SK-N-MC (cell line): ENCODE measurements at regions not wholly inside any gene's neighbourhood (a gene's known extent, or its start where the extent isn't known, plus 50 kb on each side); places are given as distances from the start of the nearest gene placed in this dataset.

Source experiments
- DNase-seq: peaks from one replicate; pipeline ENCODE4 v3.0.0-alpha.2; 2011; ENCODE audit warnings: low read depth, low spot score
- H3K27ac ChIP-seq: fragments of 200-600 bp; sonication (generic); 2 replicates; pipeline ENCODE4 v1.5.1; 2016; ENCODE audit warnings: mixed run types
- H3K36me3 ChIP-seq: fragments of 200-600 bp; sonication (generic); 2 replicates; pipeline ENCODE4 v1.6.1; 2017; ENCODE audit warnings: antibody characterized with exemption, low read length, mixed read lengths; ENCODE audit not compliant: insufficient read depth
- H3K4me3 ChIP-seq: fragments of 200-600 bp; sonication (generic); 2 replicates; pipeline ENCODE4 v1.5.1; 2016
- H3K9ac ChIP-seq: fragments of 200-600 bp; sonication (generic); 2 replicates; pipeline ENCODE4 v1.8.0; 2017; ENCODE audit warnings: mixed run types, mixed read lengths; ENCODE audit not compliant: insufficient read length
- H3K9me3 ChIP-seq: fragments of 200-600 bp; sonication (generic); 2 replicates; pipeline ENCODE4 v1.6.1; 2017; ENCODE audit warnings: low read depth, mild to moderate bottlenecking, antibody characterized with exemption, low read length, moderate library complexity, mixed read lengths
- EZH2 ChIP-seq: fragments of 200-600 bp; sonication (generic); IDR thresholded peaks from one replicate; pipeline ENCODE4 v1.6.1; 2017; ENCODE audit warnings: antibody characterized with exemption
- FOXP2 ChIP-seq: optimal IDR thresholded peaks from 2 replicates; pipeline ENCODE3; 2011; ENCODE audit warnings: mild to moderate bottlenecking, moderate library complexity; ENCODE audit not compliant: insufficient read depth; ENCODE audit errors: extremely low read length, control extremely low read depth
- POLR2AphosphoS5 ChIP-seq: IDR thresholded peaks from 2 replicates; pipeline ENCODE4 v1.6.1; 2012; ENCODE audit warnings: mild to moderate bottlenecking, low read depth, low read length, borderline replicate concordance

DNA sequence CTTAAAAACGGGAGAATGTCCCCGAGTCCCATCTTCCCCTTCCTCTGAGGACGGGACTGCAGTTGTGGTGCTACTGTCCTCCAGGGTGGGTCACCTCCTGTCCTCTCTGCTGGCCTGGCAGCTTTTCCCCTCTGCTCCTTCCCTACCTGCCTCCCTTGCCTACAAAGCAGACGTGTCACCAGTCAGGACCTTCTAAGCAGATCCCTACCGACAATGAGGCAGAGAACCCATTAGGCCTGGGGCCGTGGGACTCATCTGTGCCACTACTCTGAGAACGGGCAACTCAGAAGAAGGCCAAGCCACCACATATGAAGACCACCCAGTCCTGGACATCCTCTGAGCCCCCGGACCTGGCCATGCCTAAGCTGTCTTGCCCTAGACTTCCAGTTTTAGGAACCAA lies 103.0 kb upstream of the TEX51 start:
- DNase-seq: no peak
- Histone ChIP-seq H3K36me3 (no peaks in the 10 kb centered on the region), H3K9me3 (no peaks in the 10 kb centered on the region), H3K4me3 (no peak overlapping the region), H3K9ac (no peak overlapping the region), H3K27ac (no peak overlapping the region)
- TF ChIP-seq FOXP2 (no peak), POLR2AphosphoS5 (no peak), EZH2 (no peak)

DNA sequence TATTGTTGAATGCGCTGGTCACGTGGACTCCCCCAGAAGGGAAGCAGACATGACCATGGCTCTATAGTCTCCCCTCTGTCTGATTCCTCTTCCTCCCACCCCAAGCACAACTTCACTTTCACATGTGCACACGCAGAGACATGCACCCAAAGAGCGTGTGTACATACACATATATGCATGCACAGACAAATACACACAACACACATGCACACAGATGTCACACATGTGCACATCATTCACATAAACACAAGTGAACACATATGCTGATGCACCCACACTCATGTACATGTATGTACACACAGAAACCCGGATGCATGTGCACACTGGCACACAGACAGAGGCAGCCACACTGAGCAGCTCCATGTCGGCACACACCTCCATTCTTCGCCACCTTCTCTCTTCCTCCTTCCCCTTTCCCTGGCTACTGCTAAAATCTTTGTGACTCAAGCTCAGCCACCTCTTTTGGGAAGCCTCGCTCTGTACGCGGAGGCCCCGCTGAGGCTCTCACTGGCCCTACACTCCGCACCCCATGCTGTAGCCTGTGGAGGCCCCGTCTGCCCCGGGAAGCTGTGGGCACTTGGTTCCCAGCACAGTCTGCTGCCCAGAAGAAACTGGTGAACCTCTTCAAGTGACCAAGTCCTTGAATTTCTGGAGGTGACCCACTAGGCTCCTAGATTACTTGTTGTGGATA lies 101.6 kb upstream of the TEX51 start:
- H3K9ac ChIP-seq: no peak overlapping the region
- no peak overlapping the region for H3K27ac ChIP-seq
- no peak for DNase-seq
- no peaks in the 10 kb centered on the region for H3K9me3 ChIP-seq
- H3K36me3 ChIP-seq: no peaks in the 10 kb centered on the region
- H3K4me3 ChIP-seq: no peak overlapping the region
- TF ChIP-seq FOXP2 (no peak), POLR2AphosphoS5 (no peak), EZH2 (no peak)

DNA sequence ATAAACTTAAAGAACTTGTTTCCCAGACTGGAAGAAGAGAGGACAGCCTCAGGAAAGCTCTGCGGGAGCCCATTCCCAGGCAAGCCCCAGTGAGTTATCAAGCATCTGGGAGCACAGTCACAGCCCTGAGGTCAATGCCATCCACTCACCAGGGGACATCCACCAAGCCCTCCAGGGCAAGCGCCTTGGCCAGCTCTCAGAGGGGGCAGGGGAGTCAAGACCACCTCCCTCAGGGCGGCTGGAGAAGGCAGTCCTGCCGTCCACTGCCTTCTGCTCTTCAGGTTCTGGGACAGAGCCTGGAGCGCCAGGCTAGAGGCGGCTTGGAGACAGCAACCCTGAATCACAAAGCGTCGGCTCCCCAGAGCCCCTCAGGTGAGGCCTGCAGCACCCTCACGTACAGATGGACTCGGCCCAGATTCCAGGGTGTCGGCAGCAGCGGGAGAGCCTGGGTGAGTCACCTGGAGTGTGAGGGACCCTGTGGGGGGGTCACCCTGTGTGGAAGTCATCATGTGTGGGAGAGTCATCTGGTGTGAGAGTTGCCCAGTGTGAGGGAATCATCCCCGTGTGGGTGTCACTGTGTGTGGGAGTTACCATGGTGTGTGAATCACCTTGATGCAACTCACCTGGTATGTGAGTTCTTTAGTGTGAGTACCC lies 100.9 kb upstream of the TEX51 start:
- DNase-seq: no peak
- Histone ChIP-seq H3K9me3 (no peaks in the 10 kb centered on the region), H3K27ac (no peak overlapping the region), H3K36me3 (no peaks in the 10 kb centered on the region), H3K9ac (no peak overlapping the region), H3K4me3 (no peak overlapping the region)
- TF ChIP-seq EZH2: no peak
- TF ChIP-seq POLR2AphosphoS5: no peak
- TF ChIP-seq FOXP2: no peak

DNA sequence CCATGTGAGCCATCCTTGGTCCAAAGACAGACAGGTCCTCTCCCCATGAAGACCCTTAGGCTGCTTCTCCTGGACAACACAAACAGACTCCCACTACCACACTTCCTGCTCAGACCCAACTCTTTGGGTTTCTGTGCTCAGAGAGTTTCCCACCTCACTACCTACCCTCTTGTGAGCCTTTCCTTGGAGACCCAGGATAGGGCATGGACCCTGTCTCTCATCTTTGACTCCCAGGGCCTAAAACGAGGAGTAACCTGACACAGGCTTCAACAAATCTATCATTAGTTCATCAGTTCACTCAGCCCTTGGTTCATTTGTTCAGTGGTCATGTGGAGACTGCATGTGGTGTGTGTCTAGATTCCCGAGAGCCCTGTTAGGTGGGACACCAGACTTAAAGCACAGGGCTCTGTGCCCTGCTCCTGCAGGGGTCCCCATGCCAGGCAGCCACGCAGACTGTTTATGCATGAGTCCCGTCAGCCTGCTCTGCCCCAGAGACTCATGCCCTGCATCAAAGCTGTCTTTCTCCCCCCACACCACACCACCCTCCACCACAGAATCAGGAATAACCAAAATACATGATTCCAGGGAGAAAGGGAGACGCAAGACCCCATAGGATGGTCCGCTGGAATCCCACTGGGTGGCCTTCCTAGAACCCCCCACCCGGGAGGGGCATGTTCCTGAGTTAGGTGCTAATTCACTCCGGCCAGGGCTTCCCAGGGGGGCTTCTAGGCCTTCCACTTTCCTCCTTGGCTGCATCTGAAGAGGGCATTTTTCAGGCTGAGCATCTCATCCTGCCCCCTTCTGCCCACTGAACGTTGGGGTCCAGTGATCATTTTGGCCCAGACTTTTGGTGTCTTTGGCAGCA lies 100.2 kb upstream of the TEX51 start:
- no peak overlapping the region for H3K9ac ChIP-seq
- no peaks in the 10 kb centered on the region for H3K9me3 ChIP-seq
- H3K4me3 ChIP-seq: no peak overlapping the region
- TF ChIP-seq EZH2: no peak
- no peak for TF ChIP-seq POLR2AphosphoS5
- TF ChIP-seq FOXP2: no peak
- H3K27ac ChIP-seq: no peak overlapping the region
- no peak for DNase-seq
- H3K36me3 ChIP-seq: no peaks in the 10 kb centered on the region

DNA sequence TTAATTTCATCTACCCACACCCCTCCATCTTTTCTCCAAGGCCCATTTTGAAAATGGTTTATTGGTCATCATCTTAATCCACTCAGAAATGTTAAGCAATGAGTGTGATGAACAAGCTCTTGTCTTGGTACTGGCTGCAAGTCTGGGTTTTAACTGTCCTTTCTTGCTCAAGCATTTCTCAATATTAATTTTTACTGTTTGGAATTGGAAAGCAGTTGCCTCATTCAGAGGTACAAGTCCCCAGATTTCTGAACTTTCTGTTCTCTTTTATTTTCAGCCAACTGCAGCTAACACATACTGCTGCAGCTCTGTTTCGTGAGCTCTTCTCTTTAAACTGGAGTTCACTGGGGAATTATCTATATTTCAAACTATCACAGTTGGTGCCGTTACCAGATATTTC lies 99.4 kb upstream of the TEX51 start:
- Histone ChIP-seq H3K36me3 (no peaks in the 10 kb centered on the region), H3K9me3 (no peaks in the 10 kb centered on the region), H3K9ac (no peak overlapping the region), H3K27ac (no peak overlapping the region), H3K4me3 (no peak overlapping the region)
- TF ChIP-seq EZH2: no peak
- TF ChIP-seq FOXP2: no peak
- TF ChIP-seq POLR2AphosphoS5: no peak
- no peak for DNase-seq

DNA sequence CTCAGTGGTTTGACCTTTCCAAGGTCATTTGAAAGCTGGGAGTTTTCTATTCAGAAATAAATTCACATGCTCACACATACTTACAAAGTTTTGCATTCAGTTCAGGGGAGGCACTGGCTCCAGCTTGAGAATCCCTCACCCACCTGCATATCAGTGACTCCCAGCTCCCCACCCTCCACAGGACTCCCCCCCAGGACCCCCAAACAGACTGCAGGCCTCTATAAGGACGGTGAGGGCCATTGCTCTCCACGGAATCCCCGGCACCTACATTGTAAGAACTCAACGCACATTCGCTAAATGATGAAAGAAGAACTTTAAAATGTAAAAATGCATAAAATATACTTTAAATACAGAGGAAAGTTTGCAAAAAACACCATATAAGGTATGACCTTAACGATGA lies 97.2 kb upstream of the TEX51 start:
- Histone ChIP-seq H3K27ac (no peak overlapping the region), H3K36me3 (no peaks in the 10 kb centered on the region), H3K9me3 (no peaks in the 10 kb centered on the region), H3K9ac (no peak overlapping the region), H3K4me3 (no peak overlapping the region)
- TF ChIP-seq POLR2AphosphoS5: no peak
- TF ChIP-seq EZH2: no peak
- TF ChIP-seq FOXP2: no peak
- no peak for DNase-seq

DNA sequence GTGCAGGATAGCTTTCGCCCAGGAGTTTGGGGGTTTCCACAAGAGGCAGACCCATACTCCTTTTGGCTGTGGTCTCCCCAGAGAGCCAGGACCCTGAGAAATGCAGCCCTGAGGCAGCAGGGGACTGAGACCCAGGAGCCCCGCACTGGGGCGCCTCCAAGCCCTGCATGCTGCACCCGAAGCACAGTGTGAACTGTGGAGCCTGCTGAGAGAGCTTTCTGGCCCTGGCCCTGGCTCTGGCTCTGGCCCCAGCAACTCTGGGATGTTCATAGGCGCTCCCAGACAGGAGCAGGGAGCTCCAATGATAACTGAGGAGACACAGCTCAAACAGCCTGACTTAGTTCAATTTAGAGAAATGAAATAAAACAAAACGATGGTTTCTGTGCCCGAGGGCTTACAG lies 96.4 kb upstream of the TEX51 start:
- TF ChIP-seq FOXP2: no peak
- TF ChIP-seq EZH2: no peak

DNA sequence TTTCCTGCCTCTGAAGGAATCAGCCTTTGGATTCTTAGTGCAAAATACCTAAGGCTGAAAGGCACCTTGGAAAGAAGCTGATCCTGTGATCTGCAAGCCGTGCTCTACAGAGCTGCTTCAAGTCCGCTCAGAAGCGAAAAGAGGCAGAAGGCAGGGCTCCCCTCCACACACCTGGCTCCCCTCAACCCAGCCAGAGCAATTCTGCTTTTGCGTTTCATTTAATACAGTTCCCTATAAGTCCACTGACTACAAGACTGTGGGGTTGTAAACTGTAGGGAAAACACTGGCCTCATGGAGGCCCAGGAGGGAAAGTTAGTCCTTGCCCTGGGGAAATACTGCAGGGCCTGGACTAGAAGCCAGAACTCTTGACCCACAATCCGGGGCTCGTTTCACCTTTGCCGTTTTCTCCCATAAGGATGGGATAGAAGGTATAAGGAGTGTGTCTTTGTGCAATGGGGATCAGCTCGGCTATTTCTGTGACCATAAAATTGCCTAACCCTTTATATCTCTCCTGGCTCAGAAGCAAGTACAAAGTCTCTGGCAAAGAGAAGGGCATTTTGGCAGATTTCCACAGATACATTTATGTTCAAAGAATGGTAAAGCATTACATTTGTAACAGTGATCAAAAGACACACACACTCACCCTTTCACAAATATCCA lies 95.8 kb upstream of the TEX51 start:
- Histone ChIP-seq H3K9me3 (no peaks in the 10 kb centered on the region), H3K36me3 (no peaks in the 10 kb centered on the region), H3K27ac (no peak overlapping the region), H3K4me3 (no peak overlapping the region), H3K9ac (no peak overlapping the region)
- TF ChIP-seq POLR2AphosphoS5 (no peak), FOXP2 (no peak), EZH2 (no peak)
- DNase-seq: no peak

More for the DNA sequence above, 96.4 kb upstream of the TEX51 start:
- no peak for DNase-seq
- Histone ChIP-seq H3K9ac (no peak overlapping the region), H3K9me3 (no peaks in the 10 kb centered on the region), H3K4me3 (no peak overlapping the region), H3K36me3 (no peaks in the 10 kb centered on the region), H3K27ac (no peak overlapping the region)

DNA sequence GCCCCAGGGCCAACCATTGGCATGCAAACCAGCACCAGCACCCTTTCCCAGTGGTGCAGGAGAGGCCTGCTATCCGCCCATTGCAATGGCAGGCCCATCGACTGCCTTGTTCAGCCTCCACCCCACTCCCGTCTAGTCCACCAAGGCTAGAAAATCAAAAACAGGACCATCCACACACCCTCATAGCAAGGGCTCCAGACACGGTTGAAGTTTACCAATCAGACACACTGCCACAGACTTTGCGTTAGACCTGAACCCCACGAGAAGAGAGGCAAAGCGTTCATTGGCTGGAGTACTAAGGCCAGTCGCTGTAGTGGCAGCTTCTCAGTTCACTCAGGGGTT lies 95.3 kb upstream of the TEX51 start:
- TF ChIP-seq POLR2AphosphoS5: no peak
- no peak for TF ChIP-seq EZH2
- TF ChIP-seq FOXP2: no peak
- H3K9me3 ChIP-seq: no peaks in the 10 kb centered on the region
- no peaks in the 10 kb centered on the region for H3K36me3 ChIP-seq
- H3K4me3 ChIP-seq: no peak overlapping the region
- H3K27ac ChIP-seq: no peak overlapping the region
- no peak overlapping the region for H3K9ac ChIP-seq
- no peak for DNase-seq
